Coronary artery (tissue), 2 donors: ENCODE measurements at regions not wholly inside any gene's neighbourhood (a gene's known extent, or its start where the extent isn't known, plus 50 kb on each side); places are given as distances from the start of the nearest gene placed in this dataset.

Experiments
- DNase-seq: peaks from one replicate; pipeline ENCODE4 v3.0.0-alpha.2; 2017; ENCODE audit warnings: low spot score
- H3K27ac ChIP-seq, 2 donors: fragments of 200-600 bp; sonication (generic); one replicate each; pipeline ENCODE4 v1.5.1; 2016 to 2019
- H3K4me3 ChIP-seq: fragments of 200-600 bp; sonication (generic); 2 replicates; pipeline ENCODE4 v1.5.1; 2016; ENCODE audit warnings: mild to moderate bottlenecking, moderate library complexity
- TF ChIP-seq, protein P1 (sequence below): fragments of 200-600 bp; sonication (generic); IDR thresholded peaks from one replicate; pipeline ENCODE4 v1.5.1; 2019; ENCODE audit warnings: antibody characterized with exemption

DNA sequence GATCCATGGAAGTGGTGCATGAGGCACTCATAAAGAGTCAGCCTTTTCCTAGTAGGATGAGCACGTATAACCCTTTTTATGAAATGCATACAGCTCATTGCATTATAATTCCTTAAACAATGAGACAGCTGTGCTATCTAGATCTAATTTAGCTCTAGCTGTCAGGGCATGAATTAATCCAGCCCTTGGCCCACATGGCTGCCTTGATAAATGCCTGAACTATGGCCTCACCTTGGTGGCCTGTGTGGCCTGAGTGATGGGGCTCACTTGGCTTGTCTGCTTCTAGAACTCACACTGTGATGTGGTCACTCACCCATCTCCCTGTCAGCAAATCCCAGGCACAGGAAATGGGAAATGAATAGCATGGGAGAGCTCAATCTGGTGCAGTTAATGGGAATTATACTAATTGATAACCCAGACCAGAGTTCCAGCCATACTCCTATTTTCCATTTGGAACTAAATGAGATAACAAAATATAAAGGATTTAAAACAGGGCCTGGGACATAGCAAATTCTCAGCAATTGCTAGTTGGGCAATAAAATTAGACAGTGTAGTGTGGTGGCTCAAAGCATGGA is 153.6 kb downstream of the HS3ST2 start:
- TF ChIP-seq, protein P1, sequence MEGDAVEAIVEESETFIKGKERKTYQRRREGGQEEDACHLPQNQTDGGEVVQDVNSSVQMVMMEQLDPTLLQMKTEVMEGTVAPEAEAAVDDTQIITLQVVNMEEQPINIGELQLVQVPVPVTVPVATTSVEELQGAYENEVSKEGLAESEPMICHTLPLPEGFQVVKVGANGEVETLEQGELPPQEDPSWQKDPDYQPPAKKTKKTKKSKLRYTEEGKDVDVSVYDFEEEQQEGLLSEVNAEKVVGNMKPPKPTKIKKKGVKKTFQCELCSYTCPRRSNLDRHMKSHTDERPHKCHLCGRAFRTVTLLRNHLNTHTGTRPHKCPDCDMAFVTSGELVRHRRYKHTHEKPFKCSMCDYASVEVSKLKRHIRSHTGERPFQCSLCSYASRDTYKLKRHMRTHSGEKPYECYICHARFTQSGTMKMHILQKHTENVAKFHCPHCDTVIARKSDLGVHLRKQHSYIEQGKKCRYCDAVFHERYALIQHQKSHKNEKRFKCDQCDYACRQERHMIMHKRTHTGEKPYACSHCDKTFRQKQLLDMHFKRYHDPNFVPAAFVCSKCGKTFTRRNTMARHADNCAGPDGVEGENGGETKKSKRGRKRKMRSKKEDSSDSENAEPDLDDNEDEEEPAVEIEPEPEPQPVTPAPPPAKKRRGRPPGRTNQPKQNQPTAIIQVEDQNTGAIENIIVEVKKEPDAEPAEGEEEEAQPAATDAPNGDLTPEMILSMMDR = no peak

More for the DNA sequence above, 153.6 kb downstream of the HS3ST2 start:
- Histone ChIP-seq H3K4me3 (no peak overlapping the region), H3K27ac (no peak overlapping the region)
- no peak for DNase-seq
